SK-N-SH treated with all-trans-retinoic acid at 6 μM for 48 hours (cell line): ENCODE measurements at regions not wholly inside any gene's neighbourhood (a gene's known extent, or its start where the extent isn't known, plus 50 kb on each side); places are given as distances from the start of the nearest gene placed in this dataset.

Experiments used
- ATAC-seq: fragments of 200-7000 bp; cut with Tn5 transposase; 3 replicates; pipeline ENCODE4 v1.9.1; 2020; ENCODE audit warnings: mild to moderate bottlenecking, moderate library complexity
- ARNTL ChIP-seq: fragments of 450-650 bp; formaldehyde crosslinking; IDR thresholded peaks from 2 replicates; pipeline ENCODE4 v1.5.0; 2020; ENCODE audit warnings: low read depth, mild to moderate bottlenecking, moderate library complexity, borderline replicate concordance
- BACH2 ChIP-seq: fragments of 250-450 bp; sonication (Bioruptor Pico); IDR thresholded peaks from 2 replicates; pipeline ENCODE4 v1.9.0; 2021; ENCODE audit warnings: mild to moderate bottlenecking, borderline replicate concordance
- CREB5 ChIP-seq: fragments of 250-450 bp; sonication (Bioruptor Pico); IDR thresholded peaks from 2 replicates; pipeline ENCODE4 v1.5.1; 2020; ENCODE audit warnings: low read depth, mild to moderate bottlenecking, moderate library complexity
- CSDC2 ChIP-seq: fragments of 250-450 bp; sonication (Bioruptor Pico); IDR thresholded peaks from 2 replicates; pipeline ENCODE4 v1.5.0; 2020; ENCODE audit warnings: mild to moderate bottlenecking, moderate library complexity
- CSRNP3 ChIP-seq: fragments of 250-450 bp; sonication (Bioruptor Pico); IDR thresholded peaks from 2 replicates; pipeline ENCODE4 v1.5.1; 2021; ENCODE audit warnings: mild to moderate bottlenecking, moderate library complexity
- ESRRG ChIP-seq: fragments of 250-450 bp; sonication (Bioruptor Pico); IDR thresholded peaks from 2 replicates; pipeline ENCODE4 v1.6.1; 2021; ENCODE audit warnings: mild to moderate bottlenecking
- GLIS3 ChIP-seq: fragments of 250-450 bp; sonication (Bioruptor Pico); IDR thresholded peaks from 2 replicates; pipeline ENCODE4 v1.5.0; 2020; ENCODE audit warnings: mild to moderate bottlenecking, moderate library complexity
- OSR1 ChIP-seq: fragments of 250-450 bp; sonication (Bioruptor Pico); IDR thresholded peaks from 2 replicates; pipeline ENCODE4 v1.8.0; 2022; ENCODE audit warnings: moderate library complexity, mild to moderate bottlenecking, inconsistent platforms
- PATZ1 ChIP-seq: fragments of 250-450 bp; sonication (Bioruptor Pico); IDR thresholded peaks from 2 replicates; pipeline ENCODE4 v1.8.0; 2020; ENCODE audit warnings: mild to moderate bottlenecking, moderate library complexity, borderline replicate concordance
- POU6F1 ChIP-seq: fragments of 250-450 bp; sonication (Bioruptor Pico); IDR thresholded peaks from 2 replicates; pipeline ENCODE4 v1.8.0; 2021; ENCODE audit warnings: low read depth, mild to moderate bottlenecking, moderate library complexity, borderline replicate concordance
- PPARA ChIP-seq: fragments of 250-450 bp; sonication (Bioruptor Pico); IDR thresholded peaks from 2 replicates; pipeline ENCODE4 v1.5.0; 2020; ENCODE audit warnings: mild to moderate bottlenecking, borderline replicate concordance
- RARB ChIP-seq: fragments of 250-450 bp; sonication (Bioruptor Pico); IDR thresholded peaks from 2 replicates; pipeline ENCODE4 v1.8.0; 2021; ENCODE audit warnings: mild to moderate bottlenecking, moderate library complexity
- SNAI2 ChIP-seq: fragments of 250-450 bp; sonication (Bioruptor Pico); IDR thresholded peaks from 2 replicates; pipeline ENCODE4 v1.5.0; 2020; ENCODE audit warnings: mild to moderate bottlenecking, moderate library complexity
- TCF4 ChIP-seq: fragments of 250-450 bp; sonication (Bioruptor Pico); IDR thresholded peaks from 2 replicates; pipeline ENCODE4 v1.8.0; 2021; ENCODE audit warnings: mild to moderate bottlenecking, moderate library complexity, borderline replicate concordance
- TOX ChIP-seq: fragments of 250-450 bp; sonication (Bioruptor Pico); IDR thresholded peaks from 2 replicates; pipeline ENCODE4 v1.8.0; 2021; ENCODE audit warnings: mild to moderate bottlenecking, moderate library complexity, borderline replicate concordance
- TSHZ2 ChIP-seq: fragments of 250-450 bp; sonication (Bioruptor Pico); IDR thresholded peaks from 2 replicates; pipeline ENCODE4 v1.5.0; 2020; ENCODE audit warnings: mild to moderate bottlenecking, moderate library complexity
- ZC3H10 ChIP-seq: fragments of 250-450 bp; sonication (Bioruptor Pico); IDR thresholded peaks from 2 replicates; pipeline ENCODE4 v1.5.1; 2021; ENCODE audit warnings: mild to moderate bottlenecking, moderate library complexity
- ZFP3 ChIP-seq: fragments of 250-450 bp; sonication (Bioruptor Pico); IDR thresholded peaks from 2 replicates; pipeline ENCODE4 v1.5.0; 2020; ENCODE audit warnings: mild to moderate bottlenecking, moderate library complexity
- ZFP30 ChIP-seq: fragments of 450-650 bp; formaldehyde crosslinking; IDR thresholded peaks from 2 replicates; pipeline ENCODE4 v1.5.0; 2022; ENCODE audit warnings: mild to moderate bottlenecking, moderate library complexity
- ZNF565 ChIP-seq: fragments of 450-650 bp; formaldehyde crosslinking; conservative IDR thresholded peaks from 2 replicates; pipeline ENCODE4 v1.5.0; 2020; ENCODE audit warnings: low read depth, mild to moderate bottlenecking, moderate library complexity
- ZNF70 ChIP-seq: fragments of 450-650 bp; formaldehyde crosslinking; IDR thresholded peaks from 2 replicates; pipeline ENCODE4 v1.5.0; 2020; ENCODE audit warnings: mild to moderate bottlenecking, moderate library complexity
- ZNF8 ChIP-seq: fragments of 450-650 bp; formaldehyde crosslinking; IDR thresholded peaks from 2 replicates; pipeline ENCODE4 v1.5.0; 2020; ENCODE audit warnings: mild to moderate bottlenecking, moderate library complexity

GRCh38 chr3:34575776-34576175 is 777.3 kb downstream of the PDCD6IP start:
- ATAC-seq: no peak
- TF ChIP-seq ESRRG (CRISPR knock-in tag) (no peak), ZNF565 (no peak), SNAI2 (CRISPR knock-in tag) (no peak), ZFP30 (no peak), OSR1 (no peak), ZFP3 (CRISPR knock-in tag) (no peak), ARNTL (no peak)

GRCh38 chr3:34582055-34582454 is 783.6 kb downstream of the PDCD6IP start:
- no peak for TF ChIP-seq SNAI2 (CRISPR knock-in tag)
- no peak for TF ChIP-seq RARB (CRISPR knock-in tag)
- TF ChIP-seq POU6F1 (CRISPR knock-in tag): no peak
- TF ChIP-seq CSRNP3: no peak
- no peak for TF ChIP-seq ARNTL
- TF ChIP-seq ZC3H10 (CRISPR knock-in tag): no peak
- TF ChIP-seq ZNF565: no peak

GRCh38 chr3:34583451-34583850 is 785.0 kb downstream of the PDCD6IP start:
- ATAC-seq: no peak

More at GRCh38 chr3:34582055-34582454, 783.6 kb downstream of the PDCD6IP start:
- no peak for ATAC-seq

More at GRCh38 chr3:34583451-34583850, 785.0 kb downstream of the PDCD6IP start:
- TF ChIP-seq ZFP30 (no peak), ZNF565 (no peak), CREB5 (CRISPR knock-in tag) (no peak), ZNF8 (CRISPR knock-in tag) (no peak), CSDC2 (CRISPR knock-in tag) (no peak), ARNTL (no peak), ZC3H10 (CRISPR knock-in tag) (no peak), ESRRG (CRISPR knock-in tag) (no peak), TSHZ2 (no peak), OSR1 (no peak), PPARA (CRISPR knock-in tag) (no peak), TCF4 (CRISPR knock-in tag) (no peak), GLIS3 (no peak), ZNF70 (CRISPR knock-in tag) (no peak), PATZ1 (CRISPR knock-in tag) (no peak), BACH2 (CRISPR knock-in tag) (no peak), POU6F1 (CRISPR knock-in tag) (no peak), TOX (CRISPR knock-in tag) (no peak), CSRNP3 (no peak), SNAI2 (CRISPR knock-in tag) (no peak)
